NCI-H2171 (cell line): ENCODE measurements at regions not wholly inside any gene's neighbourhood (a gene's known extent, or its start where the extent isn't known, plus 50 kb on each side); places are given as distances from the start of the nearest gene placed in this dataset.
"Not testable (repeated sequence)": the region's sequence is repeated elsewhere in the genome, so short reads cannot be mapped to it uniquely, and the experiment has no call there.

Experiments used
- DNase-seq: peaks from one replicate; lab custom pipeline; 2025; lab: John Stamatoyannopoulos, UW

DNA sequence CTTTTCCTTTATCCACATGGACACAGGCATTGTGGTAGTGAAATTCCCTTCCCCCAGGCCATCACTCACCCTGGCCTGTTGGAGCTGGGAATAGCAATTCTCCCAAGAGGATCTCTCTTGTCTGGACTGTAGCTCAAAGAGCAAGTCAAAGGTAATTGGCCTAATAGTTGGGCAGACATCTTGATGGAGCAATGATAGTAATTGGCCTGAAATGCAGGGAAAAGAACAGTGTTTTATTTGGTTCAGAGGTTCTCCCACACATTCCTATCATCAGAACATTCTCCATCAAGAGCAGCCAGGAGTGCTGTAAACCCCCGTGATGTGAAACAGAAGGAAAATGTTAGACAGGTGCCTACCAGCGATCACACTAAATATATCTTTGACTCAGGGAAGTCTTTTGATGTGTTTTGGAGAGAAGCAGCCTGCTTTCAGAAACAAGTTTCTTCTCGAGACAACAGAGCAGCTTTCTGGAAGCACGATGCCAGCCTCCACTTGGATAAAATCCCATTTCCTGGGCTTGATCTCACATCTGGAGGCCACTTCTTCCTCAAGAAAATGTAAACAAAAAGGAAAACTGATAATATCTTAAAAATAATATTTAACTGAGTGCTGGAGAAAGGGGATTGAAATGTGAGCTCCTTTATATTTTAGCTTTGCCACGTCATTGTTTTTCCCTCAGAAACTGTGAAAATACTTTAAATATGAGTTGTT is 198.1 kb upstream of the WWC1 start:
- no peak for DNase-seq

GRCh38 chr5:168096525-168096924 is 194.9 kb upstream of the WWC1 start:
- DNase-seq = no peak

GRCh38 chr5:168097876-168098653 is 193.4 kb upstream of the WWC1 start:
- DNase-seq = no peak

- no peak for DNase-seq
Observed at GRCh38 chr5:168101352-168101751, 190.1 kb upstream of the WWC1 start.

GRCh38 chr5:168103018-168103417 is 188.4 kb upstream of the WWC1 start:
- DNase-seq = not testable (repeated sequence)

GRCh38 chr5:168104350-168104749 is 187.1 kb upstream of the WWC1 start:
- DNase-seq = no peak

GRCh38 chr5:168104811-168105481 is 186.5 kb upstream of the WWC1 start:
- no peak for DNase-seq

DNA sequence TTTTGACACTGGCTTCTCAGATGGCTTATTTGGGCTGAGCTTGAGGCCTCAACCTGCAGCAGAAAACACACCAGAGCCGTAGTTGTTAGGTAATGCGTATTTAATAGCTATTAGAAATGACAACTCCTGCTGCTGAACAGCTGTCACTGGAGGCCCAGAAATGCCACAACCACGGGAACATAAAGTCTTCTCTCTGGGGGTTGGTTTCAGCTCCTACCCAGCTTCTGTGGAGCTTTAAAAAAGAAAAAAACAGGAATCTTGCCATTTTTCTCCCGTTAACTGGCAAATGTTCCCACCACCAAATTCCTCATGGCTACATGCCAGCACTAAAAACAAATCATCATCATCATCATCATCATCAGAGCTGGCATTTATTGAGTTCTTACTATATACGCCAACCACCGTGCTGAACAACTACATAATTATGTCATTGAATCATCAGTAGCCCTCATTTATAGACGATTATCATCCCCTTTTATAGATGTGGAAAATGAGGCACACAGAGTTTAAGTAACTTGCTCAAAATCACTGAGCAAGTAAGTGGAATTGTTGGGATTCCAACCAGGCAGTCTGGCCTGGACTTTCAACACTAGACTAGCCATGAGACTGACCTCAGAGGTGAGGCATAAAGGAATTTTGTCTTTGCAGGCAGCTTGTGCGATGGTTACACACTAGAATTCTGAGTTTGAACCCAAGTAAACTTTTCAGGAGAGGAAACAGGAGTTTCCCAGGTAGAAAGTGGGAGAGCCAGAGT is 185.3 kb upstream of the WWC1 start:
- DNase-seq = peak; percentile 27

DNA sequence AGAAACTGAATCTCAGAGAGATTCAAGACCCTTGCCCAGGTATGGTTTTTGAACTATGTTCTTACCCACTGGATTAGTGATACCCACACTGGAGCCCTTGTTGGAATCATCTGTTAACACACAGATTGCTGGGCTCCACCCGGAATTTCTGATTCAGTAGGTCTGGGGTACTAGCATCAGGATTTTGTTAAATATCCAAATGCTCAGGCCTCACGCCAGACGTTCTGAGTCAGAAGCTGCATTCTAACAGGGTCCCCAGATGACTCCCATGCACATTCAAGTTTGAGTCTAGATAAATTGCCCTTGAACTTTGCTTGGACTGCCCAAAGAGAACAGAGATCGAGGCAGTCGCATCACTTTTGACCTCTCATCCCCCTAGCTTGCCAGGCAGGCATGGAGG is 182.0 kb upstream of the WWC1 start:
- DNase-seq = no peak

DNA sequence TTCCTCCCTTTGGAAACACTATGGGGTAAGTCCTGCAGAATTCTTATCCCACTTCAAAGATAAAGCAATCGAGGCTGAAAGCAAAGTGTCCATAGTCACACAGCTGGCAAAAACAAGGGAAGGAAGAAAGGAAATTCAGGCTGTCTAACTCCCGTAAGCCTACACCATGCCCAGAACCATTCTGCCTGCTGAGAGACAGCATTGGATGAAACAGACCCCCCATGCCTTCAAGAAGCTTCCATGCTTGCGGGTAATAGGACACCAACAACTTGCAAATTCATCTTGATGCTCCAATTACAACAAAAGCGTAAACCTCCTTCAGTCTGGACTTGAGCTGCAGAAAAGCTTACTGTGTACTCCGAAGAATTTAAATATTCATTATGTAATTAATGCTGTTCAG is 181.1 kb upstream of the WWC1 start:
- no peak for DNase-seq

GRCh38 chr5:168110870-168111832 is 180.3 kb upstream of the WWC1 start:
- DNase-seq = no peak

- DNase-seq = no peak
Observed at GRCh38 chr5:168114444-168115017, 176.9 kb upstream of the WWC1 start.

DNA sequence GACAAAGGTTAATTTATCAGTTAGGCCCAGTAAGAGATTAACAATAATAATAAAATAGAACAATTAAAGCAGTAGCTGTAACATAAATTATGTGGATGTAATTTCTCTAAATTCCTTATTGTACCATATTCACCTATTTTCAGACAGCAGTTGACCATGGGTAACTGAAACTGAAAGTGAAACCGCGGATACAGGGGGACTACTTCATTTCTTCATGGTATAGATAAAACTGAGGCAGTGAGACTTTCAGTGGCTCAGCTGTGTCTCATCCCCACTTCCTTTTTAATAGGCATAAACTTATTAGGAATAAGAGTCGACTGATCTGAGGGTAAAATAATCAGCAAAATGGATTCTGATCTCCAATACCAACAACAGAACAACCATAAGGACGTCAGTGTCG is 174.0 kb upstream of the WWC1 start:
- no peak for DNase-seq

- DNase-seq = no peak
Observed at GRCh38 chr5:168118042-168118668, 173.3 kb upstream of the WWC1 start.

GRCh38 chr5:168120401-168121137 is 170.9 kb upstream of the WWC1 start:
- DNase-seq = no peak

DNA sequence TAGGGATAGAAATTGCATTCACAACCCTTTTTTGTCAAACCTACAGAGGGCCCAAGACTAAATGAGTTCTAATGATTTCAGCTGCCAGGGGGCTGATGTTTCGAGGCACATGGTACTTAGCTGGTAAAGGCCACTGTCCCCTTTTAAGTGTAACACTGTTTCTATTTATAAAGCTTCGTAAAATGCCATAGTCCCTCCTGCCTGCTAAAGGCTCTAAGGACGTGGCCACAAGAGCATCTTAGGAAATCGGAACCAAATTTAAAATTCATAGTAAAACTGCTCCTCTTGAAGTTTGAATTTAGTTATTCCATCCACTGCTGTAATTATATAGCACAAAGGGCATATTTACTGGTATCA is 170.3 kb upstream of the WWC1 start:
- DNase-seq = no peak

GRCh38 chr5:168123631-168124528 is 167.6 kb upstream of the WWC1 start:
- DNase-seq = no peak

GRCh38 chr5:168125445-168126199 is 165.8 kb upstream of the WWC1 start:
- no peak for DNase-seq
